KG1 (cell line): ENCODE measurements at regions not wholly inside any gene's neighbourhood (a gene's known extent, or its start where the extent isn't known, plus 50 kb on each side); places are given as distances from the start of the nearest gene placed in this dataset.
"Not testable (repeated sequence)": the region's sequence is repeated elsewhere in the genome, so short reads cannot be mapped to it uniquely, and the experiment has no call there.

ENCODE experiments used
- DNase-seq: peaks from one replicate; lab custom pipeline; 2025; lab: John Stamatoyannopoulos, UW

DNA sequence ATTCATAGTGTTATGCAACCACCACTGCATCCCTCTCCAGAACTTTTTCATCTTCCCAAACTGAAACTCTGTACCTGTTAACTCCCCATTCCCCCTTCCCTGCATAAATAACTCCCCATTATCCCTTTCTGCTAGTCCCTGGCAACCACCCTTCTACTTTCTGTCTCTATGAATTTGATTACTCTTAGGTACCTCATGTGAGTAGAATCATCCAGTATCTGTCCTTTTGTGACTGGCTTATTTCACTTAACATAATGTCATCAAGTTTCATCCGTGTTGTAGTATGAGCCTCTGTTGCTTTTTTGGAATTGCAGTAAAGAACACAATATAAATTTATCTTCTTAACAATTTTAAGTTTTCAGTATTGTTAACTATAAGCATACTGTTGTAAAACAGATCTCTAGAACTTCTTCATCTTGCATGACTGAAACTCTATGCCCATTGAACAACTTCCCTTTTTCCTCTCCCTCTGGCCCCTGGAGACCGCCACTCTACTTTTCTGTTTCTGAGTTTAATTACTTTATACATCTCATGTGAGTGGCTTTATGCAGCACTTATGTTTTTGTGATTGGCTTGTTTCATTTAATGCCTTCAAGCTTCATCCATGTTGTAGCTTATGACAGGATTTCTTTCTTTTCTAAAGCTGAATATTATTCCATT is 87.3 kb upstream of the ABCC4 start:
- no peak for DNase-seq

DNA sequence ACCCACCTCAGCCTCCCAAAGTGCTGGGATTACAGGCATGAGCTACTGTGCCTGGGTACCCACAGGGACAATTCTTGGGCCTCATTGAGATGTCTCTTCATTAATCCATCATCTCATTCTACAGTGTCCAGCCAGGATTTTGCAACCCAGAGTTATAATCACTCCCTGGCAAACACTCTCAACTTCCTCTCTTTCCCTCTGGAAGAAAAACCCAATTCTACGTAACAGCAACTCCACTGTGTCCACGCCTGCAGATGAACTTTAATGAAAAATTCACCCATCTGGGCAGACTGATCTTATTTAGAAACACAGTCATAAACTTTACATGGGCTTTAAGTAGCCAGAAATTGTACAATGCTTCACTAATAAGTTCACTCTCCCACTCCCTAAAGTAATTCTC is 90.1 kb upstream of the ABCC4 start:
- DNase-seq: no peak

DNA sequence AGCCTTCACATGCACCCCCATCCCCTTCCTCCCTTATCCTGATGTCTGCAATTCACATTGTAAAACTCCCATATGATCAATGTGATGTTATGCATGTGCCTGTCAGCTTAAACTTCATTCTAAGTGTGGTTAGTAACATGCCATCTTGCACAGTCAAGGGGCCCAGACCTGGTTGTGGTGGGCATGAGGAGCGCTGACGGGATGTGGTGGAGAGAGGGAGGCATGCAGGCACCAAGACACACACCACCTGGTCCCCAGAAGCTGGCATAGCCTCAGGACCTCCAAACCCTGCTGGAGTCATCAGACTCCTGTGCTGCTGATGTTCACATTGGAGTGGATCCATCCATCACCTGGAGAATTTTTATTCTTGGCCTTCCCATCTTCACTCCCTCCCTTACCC is 90.5 kb upstream of the ABCC4 start:
- DNase-seq: no peak

DNA sequence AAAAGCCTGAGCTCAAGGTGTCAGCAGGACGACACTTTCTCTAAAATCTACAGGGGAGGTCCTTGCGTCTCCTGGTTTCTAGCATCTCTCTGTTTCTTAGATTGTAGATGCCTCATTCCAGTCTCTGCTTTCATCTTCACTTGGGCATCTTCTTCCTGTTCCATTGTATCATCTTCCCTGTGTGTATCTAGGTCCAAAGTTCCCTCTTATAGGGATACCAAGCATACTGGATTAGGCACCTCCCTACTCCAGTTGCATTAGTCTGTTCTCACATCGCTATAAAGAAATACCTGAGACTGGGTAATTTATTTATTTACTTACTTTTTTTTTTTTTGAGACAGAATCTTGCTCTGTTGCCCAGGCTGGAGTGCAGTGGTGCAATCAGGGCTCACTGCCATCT is 91.3 kb upstream of the ABCC4 start:
- no peak for DNase-seq

GRCh38 chr13:95403349-95404140 is 102.3 kb upstream of the ABCC4 start:
- DNase-seq: no peak

DNA sequence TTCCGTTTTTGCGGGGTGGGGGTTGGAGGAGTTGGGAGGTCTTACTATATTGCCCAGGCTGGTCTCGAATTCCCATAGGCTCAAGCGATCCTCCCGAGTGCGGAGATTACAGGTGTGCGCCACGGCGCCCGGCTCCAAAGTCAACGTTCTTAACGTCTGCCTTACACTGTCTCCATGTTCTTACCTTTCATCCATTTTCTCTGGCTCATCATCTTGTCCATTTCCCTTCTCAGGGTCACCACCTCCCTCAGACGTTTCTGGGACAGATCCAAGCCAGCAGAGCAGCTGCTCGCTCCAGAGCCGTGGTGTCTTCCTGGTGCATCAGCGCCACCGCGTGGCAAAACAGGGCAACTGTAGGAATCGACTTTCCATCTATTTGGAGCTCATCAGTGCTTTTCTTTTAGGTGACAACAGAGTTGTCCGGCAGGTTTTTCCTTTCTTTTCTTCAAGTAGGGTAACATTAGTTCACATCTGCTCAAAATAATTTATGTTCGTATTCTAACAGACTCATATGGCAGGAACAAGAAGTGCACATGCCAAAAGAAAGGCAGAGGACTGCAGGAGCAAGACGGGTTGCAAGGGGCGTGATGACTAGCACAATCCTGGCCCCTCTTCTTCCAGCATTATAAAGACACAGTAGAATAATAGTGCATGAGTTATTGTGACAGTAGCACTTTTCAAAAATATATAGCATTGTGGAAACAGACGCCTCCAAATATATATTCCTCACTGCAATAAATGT is 103.1 kb upstream of the ABCC4 start:
- peak; percentile 55 for DNase-seq

- DNase-seq: no peak
Measured at GRCh38 chr13:95406176-95406575, 104.9 kb upstream of the ABCC4 start.

- no peak for DNase-seq
Measured at GRCh38 chr13:95411428-95412040, 110.3 kb upstream of the ABCC4 start.

DNA sequence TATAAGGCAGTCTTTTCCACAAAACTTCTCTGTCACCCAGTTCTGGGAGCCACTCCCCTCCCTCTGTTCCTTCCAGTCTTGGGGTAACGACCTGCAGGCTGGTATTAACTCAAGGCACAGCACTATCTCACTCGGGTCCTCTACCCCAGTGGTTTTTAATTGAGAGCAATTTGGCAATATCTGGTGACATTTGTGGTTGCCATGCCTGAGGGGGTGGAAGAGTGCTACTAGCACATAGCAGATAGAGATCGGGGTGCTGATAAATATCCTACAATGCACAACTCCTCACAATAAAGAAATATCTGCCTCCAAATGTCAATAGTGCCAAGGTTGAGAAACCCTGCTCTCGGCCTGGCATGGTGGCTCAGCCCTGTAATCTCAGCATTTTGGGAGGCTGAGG is 117.7 kb upstream of the ABCC4 start:
- no peak for DNase-seq

DNA sequence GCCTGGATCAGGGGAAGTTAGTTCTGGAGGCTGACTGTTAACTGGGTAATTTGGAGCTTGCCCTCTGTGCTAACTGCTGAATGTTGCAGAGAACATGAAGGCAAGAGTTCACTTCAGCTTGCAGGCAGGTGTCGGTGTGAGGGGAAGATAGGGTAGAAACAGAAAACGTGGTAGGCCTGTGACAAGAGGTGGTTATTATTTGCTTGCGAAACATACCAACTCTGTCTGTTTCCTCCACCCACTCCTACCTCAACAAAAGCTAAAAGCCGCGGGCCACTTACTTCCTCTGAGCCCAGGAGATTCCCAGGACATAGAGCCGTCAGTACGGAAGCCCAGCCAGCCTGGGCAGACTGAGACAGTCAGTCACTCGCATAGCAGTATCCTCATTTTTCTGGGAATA is 119.2 kb upstream of the ABCC4 start:
- DNase-seq: no peak

DNA sequence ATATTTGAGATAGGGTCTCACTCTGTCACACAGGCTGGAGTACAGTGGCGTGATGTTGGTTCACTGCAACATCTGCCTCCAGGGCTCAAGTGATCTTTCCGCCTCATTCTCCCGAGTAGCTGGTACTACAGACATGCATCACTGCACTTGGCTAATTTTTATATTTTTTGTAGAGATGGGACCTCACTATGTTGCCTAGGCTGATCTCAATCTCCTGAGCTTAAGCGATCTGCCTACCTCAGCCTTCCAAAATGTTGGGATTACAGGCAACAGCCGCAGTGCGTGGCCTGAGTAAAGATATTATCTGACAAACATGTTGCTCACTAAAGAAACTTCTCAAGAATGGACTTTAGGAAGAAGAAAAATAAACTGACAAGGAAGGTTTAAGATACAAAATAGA is 125.4 kb upstream of the ABCC4 start:
- no peak for DNase-seq

- DNase-seq: not testable (repeated sequence)
Measured at GRCh38 chr13:95430525-95430924, 122.0 kb upstream of the CLDN10 start.

DNA sequence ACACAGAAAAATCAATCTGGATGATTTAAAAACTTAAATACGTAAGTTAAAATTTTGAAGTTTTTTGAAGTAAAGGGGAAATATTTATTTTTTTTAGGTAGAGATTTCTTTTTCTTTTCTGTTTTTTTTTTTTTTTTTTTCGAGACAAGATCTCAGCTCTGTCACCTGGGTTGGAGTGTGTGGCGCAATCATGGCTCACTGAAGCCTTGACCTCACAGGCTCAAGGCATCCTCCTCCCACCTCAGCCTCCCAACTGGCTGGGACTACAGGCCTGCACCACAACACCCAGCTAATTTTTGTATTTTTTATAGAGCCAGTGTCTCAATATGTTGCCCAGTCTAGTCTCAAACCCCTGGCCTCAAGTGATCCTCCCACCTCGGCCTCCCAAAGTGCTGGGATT is 120.4 kb upstream of the CLDN10 start:
- DNase-seq: no peak

- no peak for DNase-seq
Measured at GRCh38 chr13:95433537-95433936, 119.0 kb upstream of the CLDN10 start.

DNA sequence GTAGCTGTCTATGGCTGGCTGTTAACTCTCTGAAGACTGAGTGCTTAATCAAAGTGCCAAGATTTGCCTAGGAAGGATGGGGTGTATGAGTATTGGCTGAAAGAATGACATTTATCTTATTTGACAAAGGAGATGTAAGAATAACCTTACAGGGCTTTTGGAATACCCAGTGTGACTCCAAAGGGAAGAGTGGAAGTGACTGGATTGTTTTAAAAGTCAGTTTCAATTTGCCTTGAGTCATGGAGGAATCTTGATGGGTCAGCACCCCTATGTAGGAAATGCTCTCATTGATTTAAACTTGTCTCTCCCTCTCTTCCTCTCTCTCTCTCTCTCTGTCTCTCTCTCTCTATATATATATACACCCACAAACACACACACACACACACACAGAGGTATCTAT is 118.4 kb upstream of the CLDN10 start:
- DNase-seq: no peak

GRCh38 chr13:95437561-95437960 is 115.0 kb upstream of the CLDN10 start:
- DNase-seq: no peak

DNA sequence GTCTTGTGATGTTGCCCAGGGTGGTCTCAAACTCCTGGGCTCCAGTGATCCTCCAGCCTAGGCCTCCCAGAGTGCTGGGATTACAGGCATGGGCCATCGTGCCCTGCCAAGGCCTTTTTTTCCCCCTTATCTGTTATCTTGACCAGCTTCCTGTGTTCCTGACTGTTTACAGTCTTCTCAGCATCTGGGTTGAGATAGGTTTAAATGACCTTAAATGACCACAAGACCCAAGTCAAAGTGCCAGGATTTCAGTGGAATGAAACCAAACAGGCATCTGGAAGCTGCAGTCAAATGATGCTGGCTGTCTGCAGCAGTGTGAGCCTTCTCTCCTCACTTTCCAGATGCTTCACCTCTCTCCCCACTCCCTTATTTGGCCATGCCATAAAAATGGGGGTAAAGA is 114.2 kb upstream of the CLDN10 start:
- no peak for DNase-seq

GRCh38 chr13:95440441-95441088 is 112.0 kb upstream of the CLDN10 start:
- DNase-seq: no peak

DNA sequence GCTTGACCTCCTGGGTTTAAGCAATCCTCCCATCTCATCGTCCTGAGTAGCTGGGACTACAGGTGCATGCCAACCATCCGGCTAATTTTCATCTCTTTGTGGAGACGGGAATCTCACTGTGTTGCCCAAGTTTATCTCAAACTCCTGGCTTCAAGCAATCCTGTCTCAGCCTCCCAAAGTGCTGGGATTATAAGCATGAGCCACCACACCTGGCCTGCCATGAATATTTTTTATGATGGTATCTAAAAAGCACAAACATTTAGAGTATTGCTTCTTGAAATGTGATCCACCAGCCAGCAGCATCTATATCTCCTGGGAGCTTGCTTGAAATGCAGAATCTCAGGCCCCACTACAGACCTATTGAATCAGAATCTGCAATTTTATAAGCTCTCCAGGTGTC is 111.2 kb upstream of the CLDN10 start:
- no peak for DNase-seq

- DNase-seq: no peak
Measured at GRCh38 chr13:95444006-95444730, 108.4 kb upstream of the CLDN10 start.

DNA sequence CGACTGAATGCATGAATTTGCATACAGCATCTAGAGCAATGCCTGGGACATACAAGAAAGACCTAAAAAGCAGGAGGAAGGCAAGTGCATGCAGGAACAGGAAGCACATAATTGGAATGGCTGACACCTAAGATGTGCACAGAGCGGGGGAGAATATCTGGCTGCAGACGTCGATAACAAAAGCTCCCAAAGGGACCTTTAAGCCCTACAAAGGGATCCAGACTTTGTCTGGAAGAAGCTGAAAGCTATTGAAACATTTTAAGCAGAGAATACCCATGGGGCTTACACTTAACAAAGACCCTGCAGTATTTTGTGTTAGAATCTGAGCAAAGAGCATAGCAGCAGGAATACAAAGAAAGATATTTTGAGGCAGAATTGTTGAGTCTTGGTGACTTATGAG is 107.4 kb upstream of the CLDN10 start:
- DNase-seq: no peak

DNA sequence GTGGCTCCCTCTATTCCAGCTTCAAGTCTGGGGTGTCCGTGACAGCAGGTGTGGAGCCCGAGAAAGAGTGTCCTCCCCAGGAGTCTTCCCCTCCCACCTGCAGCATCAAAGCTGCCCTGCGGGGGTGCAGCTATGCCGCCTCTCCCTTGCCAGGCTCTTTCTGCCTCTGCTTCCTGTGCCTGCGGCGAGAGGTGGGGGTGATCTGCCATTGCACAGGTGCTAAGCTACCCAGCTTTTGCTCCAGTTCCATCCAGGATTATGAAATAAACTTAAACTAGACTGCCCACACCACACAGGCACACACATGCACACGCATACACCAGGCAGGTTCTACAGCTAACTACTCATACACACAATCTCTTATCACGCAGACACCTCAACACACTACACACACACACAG is 104.7 kb upstream of the CLDN10 start:
- no peak for DNase-seq
